HFFc6 (cell line): ENCODE measurements at regions not wholly inside any gene's neighbourhood (a gene's known extent, or its start where the extent isn't known, plus 50 kb on each side); places are given as distances from the start of the nearest gene placed in this dataset.

Experiments used
- DNase-seq: peaks from one replicate; pipeline ENCODE4 v3.0.0-alpha.2; 2018
- H3K27ac Mint-ChIP-seq: 2 replicates; pipeline ENCODE4 v1.8.0; 2020; ENCODE audit warnings: mild to moderate bottlenecking, mixed read lengths
- H3K27me3 Mint-ChIP-seq: 2 replicates; pipeline ENCODE4 v1.8.0; 2021; ENCODE audit warnings: mild to moderate bottlenecking, moderate library complexity, mixed read lengths; ENCODE audit not compliant: insufficient read depth
- H3K36me3 Mint-ChIP-seq: 2 replicates; pipeline ENCODE4 v1.8.0; 2021; ENCODE audit warnings: low read depth, mixed read lengths
- H3K4me1 Mint-ChIP-seq: 2 replicates; pipeline ENCODE4 v1.8.0; 2020; ENCODE audit warnings: low read depth, mixed read lengths
- H3K4me3 Mint-ChIP-seq: 2 replicates; pipeline ENCODE4 v1.8.0; 2020; ENCODE audit warnings: mild to moderate bottlenecking, moderate library complexity, mixed read lengths
- H3K9me3 Mint-ChIP-seq: 2 replicates; pipeline ENCODE4 v1.8.0; 2020; ENCODE audit warnings: mild to moderate bottlenecking, mixed read lengths
- TF ChIP-seq, protein P1 (sequence below): fragments of 200-600 bp; sonication (generic); IDR thresholded peaks from 2 replicates; pipeline ENCODE4 v1.5.0; 2021; ENCODE audit warnings: antibody characterized with exemption, mild to moderate bottlenecking

DNA sequence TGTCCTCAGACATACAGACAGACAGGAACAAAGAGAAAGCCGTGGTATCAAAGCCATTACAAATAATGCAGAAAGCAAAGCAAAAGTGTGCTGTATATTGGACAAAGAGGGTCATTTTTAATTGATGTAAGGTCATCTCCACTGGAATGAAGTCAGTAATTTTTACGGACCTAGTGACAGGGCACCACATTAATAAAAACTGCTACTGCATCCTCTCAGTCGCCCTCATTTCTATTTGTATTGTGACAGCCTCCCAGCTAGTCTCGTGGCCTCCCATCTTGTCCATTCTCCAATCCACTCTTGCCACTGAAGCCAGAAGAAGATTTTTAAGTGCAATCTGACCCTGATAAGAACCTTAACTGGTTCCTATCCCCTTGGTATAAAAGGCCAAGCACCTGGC, 132.4 kb downstream of the NUAK1 start:
- H3K27ac Mint-ChIP-seq, result no peak overlapping the region
- no peak overlapping the region for H3K4me3 Mint-ChIP-seq
- H3K9me3 Mint-ChIP-seq, result peaks cover 13% of the 10 kb centered on the region; the same call in 1 of the 2 replicates
- no peak for DNase-seq
- TF ChIP-seq, protein P1, sequence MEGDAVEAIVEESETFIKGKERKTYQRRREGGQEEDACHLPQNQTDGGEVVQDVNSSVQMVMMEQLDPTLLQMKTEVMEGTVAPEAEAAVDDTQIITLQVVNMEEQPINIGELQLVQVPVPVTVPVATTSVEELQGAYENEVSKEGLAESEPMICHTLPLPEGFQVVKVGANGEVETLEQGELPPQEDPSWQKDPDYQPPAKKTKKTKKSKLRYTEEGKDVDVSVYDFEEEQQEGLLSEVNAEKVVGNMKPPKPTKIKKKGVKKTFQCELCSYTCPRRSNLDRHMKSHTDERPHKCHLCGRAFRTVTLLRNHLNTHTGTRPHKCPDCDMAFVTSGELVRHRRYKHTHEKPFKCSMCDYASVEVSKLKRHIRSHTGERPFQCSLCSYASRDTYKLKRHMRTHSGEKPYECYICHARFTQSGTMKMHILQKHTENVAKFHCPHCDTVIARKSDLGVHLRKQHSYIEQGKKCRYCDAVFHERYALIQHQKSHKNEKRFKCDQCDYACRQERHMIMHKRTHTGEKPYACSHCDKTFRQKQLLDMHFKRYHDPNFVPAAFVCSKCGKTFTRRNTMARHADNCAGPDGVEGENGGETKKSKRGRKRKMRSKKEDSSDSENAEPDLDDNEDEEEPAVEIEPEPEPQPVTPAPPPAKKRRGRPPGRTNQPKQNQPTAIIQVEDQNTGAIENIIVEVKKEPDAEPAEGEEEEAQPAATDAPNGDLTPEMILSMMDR, result no peak
- H3K36me3 Mint-ChIP-seq, result peaks cover 14% of the 10 kb centered on the region
- peaks cover 1% of the 10 kb centered on the region for H3K27me3 Mint-ChIP-seq
- peaks cover 7% of the 10 kb centered on the region; the same call in 1 of the 2 replicates for H3K4me1 Mint-ChIP-seq

DNA sequence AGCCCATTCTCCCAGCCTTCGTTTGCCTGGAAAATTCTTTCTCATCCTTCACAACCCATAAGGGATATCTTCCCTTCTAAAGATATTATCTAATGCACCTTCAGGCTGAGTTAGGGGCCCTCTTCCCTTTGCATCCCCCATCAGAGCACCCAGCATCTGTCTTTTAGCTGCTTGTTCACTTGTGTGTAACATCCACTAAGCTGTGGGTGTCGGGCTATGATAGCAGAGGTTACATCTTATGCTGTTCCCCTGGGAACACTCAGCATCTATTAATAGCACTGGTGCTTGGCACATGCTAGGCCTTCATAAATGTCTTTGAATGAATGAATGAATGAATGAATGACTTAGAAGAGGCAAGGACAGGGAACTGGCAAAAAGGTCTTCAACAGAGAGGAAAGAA, 131.8 kb downstream of the NUAK1 start:
- Mint-ChIP-seq H3K4me1 (peaks cover 7% of the 10 kb centered on the region; the same call in 1 of the 2 replicates), H3K36me3 (peaks cover 14% of the 10 kb centered on the region), H3K27me3 (peaks cover 1% of the 10 kb centered on the region), H3K27ac (no peak overlapping the region), H3K4me3 (no peak overlapping the region), H3K9me3 (peaks cover 13% of the 10 kb centered on the region; the same call in 1 of the 2 replicates)
- no peak for DNase-seq
- TF ChIP-seq, protein P1, result no peak

DNA sequence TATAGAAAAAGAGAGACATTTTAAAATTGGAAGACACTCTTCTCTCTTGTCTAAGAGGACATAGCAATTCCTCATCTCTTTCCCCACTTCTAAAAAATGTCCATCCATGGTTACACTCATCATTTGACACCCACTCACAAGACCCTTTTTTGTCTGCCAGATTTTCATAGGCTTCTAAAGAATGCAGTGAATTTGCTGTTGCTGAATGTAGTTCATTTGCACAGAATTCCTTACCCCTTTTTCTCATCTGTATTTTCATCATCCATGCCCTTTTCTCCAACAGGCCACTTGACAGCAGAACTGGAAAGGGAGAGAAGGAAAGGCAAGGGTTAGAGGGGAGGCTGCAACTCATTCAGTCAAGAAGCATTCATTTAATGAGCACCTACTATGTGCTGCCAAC, 128.0 kb downstream of the NUAK1 start:
- Mint-ChIP-seq H3K27ac (no peak overlapping the region), H3K36me3 (no peaks in the 10 kb centered on the region)

More for the DNA sequence above, 128.0 kb downstream of the NUAK1 start:
- H3K4me1 Mint-ChIP-seq, result peaks cover 8% of the 10 kb centered on the region; the same call in 1 of the 2 replicates
- DNase-seq, result no peak
- no peak overlapping the region for H3K4me3 Mint-ChIP-seq
- H3K9me3 Mint-ChIP-seq, result no peaks in the 10 kb centered on the region
- TF ChIP-seq, protein P1, result no peak
- H3K27me3 Mint-ChIP-seq, result peaks cover 1% of the 10 kb centered on the region
